OCI-LY1 (cell line): ENCODE measurements at regions not wholly inside any gene's neighbourhood (a gene's known extent, or its start where the extent isn't known, plus 50 kb on each side); places are given as distances from the start of the nearest gene placed in this dataset.
"Not testable (repeated sequence)": the region's sequence is repeated elsewhere in the genome, so short reads cannot be mapped to it uniquely, and the experiment has no call there.

Source experiments
- H2AFZ ChIP-seq: fragments of 200-600 bp; sonication (generic), shearing (Covaris generic); 2 replicates; pipeline ENCODE4 v1.6.0; 2014; ENCODE audit warnings: antibody characterized with exemption, mild to moderate bottlenecking, low read length
- H3F3A ChIP-seq: fragments of 200-600 bp; sonication (generic), shearing (Covaris generic); 2 replicates; pipeline ENCODE4 v1.6.0; 2014; ENCODE audit warnings: mild to moderate bottlenecking, antibody characterized with exemption, low read length, moderate library complexity; ENCODE audit not compliant: insufficient read depth
- H3K27ac ChIP-seq: fragments of 200-600 bp; sonication (generic); 2 replicates; pipeline ENCODE4 v1.5.1; 2014; ENCODE audit warnings: low read length, mixed run types, mild to moderate bottlenecking, low read depth; ENCODE audit not compliant: poor library complexity, severe bottlenecking
- H3K27me3 ChIP-seq: fragments of 200-600 bp; sonication (generic); 2 replicates; pipeline ENCODE4 v1.6.0; 2014; ENCODE audit warnings: antibody characterized with exemption, mild to moderate bottlenecking, low read length, moderate library complexity; ENCODE audit not compliant: insufficient read depth
- H3K36me3 ChIP-seq: fragments of 200-600 bp; sonication (generic); 2 replicates; pipeline ENCODE4 v1.6.1; 2014; ENCODE audit warnings: mild to moderate bottlenecking, antibody characterized with exemption, low read length, moderate library complexity, mixed read lengths; ENCODE audit not compliant: insufficient read depth
- H3K4me1 ChIP-seq: fragments of 200-600 bp; sonication (generic); 2 replicates; pipeline ENCODE4 v1.5.1; 2014; ENCODE audit warnings: mild to moderate bottlenecking, low read length, moderate library complexity; ENCODE audit not compliant: insufficient read depth, severe bottlenecking
- H3K4me2 ChIP-seq: fragments of 200-600 bp; sonication (generic), shearing (Covaris generic); 2 replicates; pipeline ENCODE4 v1.6.1; 2014; ENCODE audit warnings: low read length
- H3K4me3 ChIP-seq: fragments of 200-600 bp; sonication (generic); 2 replicates; pipeline ENCODE4 v1.5.1; 2014; ENCODE audit warnings: low read length, low read depth, mild to moderate bottlenecking, mixed read lengths; ENCODE audit not compliant: poor library complexity, severe bottlenecking
- H3K79me2 ChIP-seq: fragments of 200-600 bp; shearing (Covaris generic); 2 replicates; pipeline ENCODE4 v1.6.1; 2016; ENCODE audit warnings: mixed run types, low read length, mixed read lengths; ENCODE audit not compliant: insufficient read depth
- H3K9ac ChIP-seq: fragments of 200-600 bp; sonication (generic), shearing (Covaris generic); 2 replicates; pipeline ENCODE4 v1.6.1; 2014; ENCODE audit warnings: mild to moderate bottlenecking, low read length, mixed read lengths
- H3K9me2 ChIP-seq: fragments of 200-600 bp; sonication (generic), shearing (Covaris generic); 2 replicates; pipeline ENCODE4 v1.6.1; 2014; ENCODE audit warnings: low read depth, mild to moderate bottlenecking, low read length, mixed read lengths
- H3K9me3 ChIP-seq: fragments of 200-600 bp; shearing (Covaris generic); 2 replicates; pipeline ENCODE4 v1.6.1; 2014; ENCODE audit warnings: low read length, mixed read lengths
- H4K20me1 ChIP-seq: fragments of 200-600 bp; sonication (generic), shearing (Covaris generic); 2 replicates; pipeline ENCODE4 v1.6.0; 2016; ENCODE audit warnings: mild to moderate bottlenecking, low read length; ENCODE audit not compliant: insufficient read depth
- EZH2 ChIP-seq: fragments of 200-600 bp; sonication (generic), shearing (Covaris generic); IDR thresholded peaks from 2 replicates; pipeline ENCODE4 v1.8.0; 2017; ENCODE audit warnings: borderline replicate concordance, mixed run types, mild to moderate bottlenecking, antibody characterized with exemption, low read length, moderate library complexity, mixed read lengths
- TF ChIP-seq, protein P1 (sequence below): fragments of 200-600 bp; sonication (generic), shearing (Covaris generic); IDR thresholded peaks from 2 replicates; pipeline ENCODE4 v1.5.1; 2017; ENCODE audit warnings: mild to moderate bottlenecking, antibody characterized with exemption, low read length, moderate library complexity, mixed read lengths

DNA sequence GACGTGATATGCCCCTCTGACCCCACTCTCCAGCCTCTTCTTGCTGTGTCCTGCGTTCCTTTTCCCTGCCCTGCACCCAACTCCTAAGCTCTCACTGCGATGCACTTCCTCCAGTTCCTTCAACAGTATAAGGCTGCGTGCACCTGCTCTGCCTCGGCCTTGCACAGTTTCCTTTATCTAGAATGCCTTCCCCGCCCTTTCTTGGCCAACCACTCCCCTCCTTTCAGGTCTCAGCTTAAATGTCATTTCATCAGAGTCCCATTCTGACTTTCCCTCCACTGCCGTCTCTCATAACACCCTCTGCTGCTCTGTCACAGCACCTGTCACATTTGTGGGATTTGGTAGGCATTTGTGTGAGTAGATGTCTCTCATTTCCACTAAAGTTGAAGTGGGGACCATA is 58.4 kb upstream of the NEIL3 start:
- Histone ChIP-seq H4K20me1 (no peaks in the 10 kb centered on the region), H3K36me3 (no peaks in the 10 kb centered on the region), H3K4me1 (peaks cover 13% of the 10 kb centered on the region), H3K9ac (no peak overlapping the region), H3K27me3 (peaks cover 6% of the 10 kb centered on the region; the same call in 1 of the 2 replicates), H2AFZ (no peak overlapping the region), H3K27ac (peak overlapping the region; percentile 36), H3K4me3 (no peak overlapping the region), H3K9me2 (no peaks in the 10 kb centered on the region), H3F3A (no peaks in the 10 kb centered on the region), H3K4me2 (peak overlapping the region; percentile 1; the same call in 1 of the 2 replicates), H3K79me2 (no peaks in the 10 kb centered on the region), H3K9me3 (no peaks in the 10 kb centered on the region)
- no peak for TF ChIP-seq EZH2
- TF ChIP-seq, protein P1, sequence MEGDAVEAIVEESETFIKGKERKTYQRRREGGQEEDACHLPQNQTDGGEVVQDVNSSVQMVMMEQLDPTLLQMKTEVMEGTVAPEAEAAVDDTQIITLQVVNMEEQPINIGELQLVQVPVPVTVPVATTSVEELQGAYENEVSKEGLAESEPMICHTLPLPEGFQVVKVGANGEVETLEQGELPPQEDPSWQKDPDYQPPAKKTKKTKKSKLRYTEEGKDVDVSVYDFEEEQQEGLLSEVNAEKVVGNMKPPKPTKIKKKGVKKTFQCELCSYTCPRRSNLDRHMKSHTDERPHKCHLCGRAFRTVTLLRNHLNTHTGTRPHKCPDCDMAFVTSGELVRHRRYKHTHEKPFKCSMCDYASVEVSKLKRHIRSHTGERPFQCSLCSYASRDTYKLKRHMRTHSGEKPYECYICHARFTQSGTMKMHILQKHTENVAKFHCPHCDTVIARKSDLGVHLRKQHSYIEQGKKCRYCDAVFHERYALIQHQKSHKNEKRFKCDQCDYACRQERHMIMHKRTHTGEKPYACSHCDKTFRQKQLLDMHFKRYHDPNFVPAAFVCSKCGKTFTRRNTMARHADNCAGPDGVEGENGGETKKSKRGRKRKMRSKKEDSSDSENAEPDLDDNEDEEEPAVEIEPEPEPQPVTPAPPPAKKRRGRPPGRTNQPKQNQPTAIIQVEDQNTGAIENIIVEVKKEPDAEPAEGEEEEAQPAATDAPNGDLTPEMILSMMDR = no peak

DNA sequence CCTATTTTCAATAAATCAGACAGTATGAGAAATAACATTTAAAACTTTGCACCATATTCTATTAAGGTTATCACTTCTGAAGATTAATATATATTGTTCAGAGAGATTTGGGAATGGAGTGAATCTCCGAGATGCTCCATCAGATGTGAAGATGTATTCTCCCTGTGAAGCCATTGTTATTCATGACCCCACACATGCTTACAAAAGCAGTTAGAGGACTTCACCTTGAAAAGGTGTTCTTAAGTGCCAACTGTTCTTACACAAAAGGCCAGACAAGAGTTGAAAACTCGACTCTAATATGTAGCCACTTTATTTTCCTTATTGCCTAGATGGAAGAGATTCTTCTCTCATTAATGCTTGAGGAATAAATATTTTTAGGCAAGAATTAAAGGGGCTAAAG is 54.3 kb upstream of the NEIL3 start:
- Histone ChIP-seq H3K4me1 (peaks cover 11% of the 10 kb centered on the region), H3K27me3 (no peaks in the 10 kb centered on the region), H3K27ac (no peak overlapping the region), H3K79me2 (no peaks in the 10 kb centered on the region), H3K4me2 (no peak overlapping the region), H3K9ac (no peak overlapping the region), H4K20me1 (no peaks in the 10 kb centered on the region), H3K4me3 (no peak overlapping the region), H3F3A (no peaks in the 10 kb centered on the region), H2AFZ (no peak overlapping the region), H3K9me2 (no peaks in the 10 kb centered on the region), H3K9me3 (no peaks in the 10 kb centered on the region), H3K36me3 (no peaks in the 10 kb centered on the region)
- TF ChIP-seq, protein P1 = no peak
- no peak for TF ChIP-seq EZH2

DNA sequence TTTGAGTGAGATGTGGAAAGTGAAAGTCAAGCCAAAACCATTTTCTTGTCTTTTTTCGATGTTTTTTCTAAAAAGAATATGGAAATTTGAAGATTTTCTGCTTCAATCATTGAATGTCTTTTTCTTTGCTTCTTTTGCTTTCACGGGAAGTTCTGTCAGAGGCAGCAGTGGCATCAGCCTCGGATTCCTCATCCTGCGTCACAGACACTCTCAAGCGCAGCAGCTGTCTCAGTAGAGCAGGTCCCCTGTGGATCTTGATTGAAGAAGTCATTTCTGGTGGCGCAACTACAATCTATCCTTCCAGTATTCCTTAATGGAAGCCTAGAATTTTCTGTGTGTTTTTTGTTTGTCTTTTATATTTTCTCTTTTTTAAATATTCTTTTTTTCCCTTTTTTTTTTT is 52.7 kb upstream of the NEIL3 start:
- no peaks in the 10 kb centered on the region for H3K27me3 ChIP-seq
- no peak overlapping the region for H2AFZ ChIP-seq
- no peak overlapping the region for H3K4me2 ChIP-seq
- no peaks in the 10 kb centered on the region for H3K79me2 ChIP-seq
- TF ChIP-seq EZH2 = no peak
- TF ChIP-seq, protein P1 = no peak
- no peaks in the 10 kb centered on the region for H4K20me1 ChIP-seq
- H3K9me3 ChIP-seq = no peaks in the 10 kb centered on the region
- no peak overlapping the region for H3K27ac ChIP-seq
- H3K4me1 ChIP-seq = no peaks in the 10 kb centered on the region
- H3K36me3 ChIP-seq = no peaks in the 10 kb centered on the region
- H3F3A ChIP-seq = no peaks in the 10 kb centered on the region
- no peak overlapping the region for H3K4me3 ChIP-seq
- H3K9ac ChIP-seq = no peak overlapping the region
- H3K9me2 ChIP-seq = no peaks in the 10 kb centered on the region

DNA sequence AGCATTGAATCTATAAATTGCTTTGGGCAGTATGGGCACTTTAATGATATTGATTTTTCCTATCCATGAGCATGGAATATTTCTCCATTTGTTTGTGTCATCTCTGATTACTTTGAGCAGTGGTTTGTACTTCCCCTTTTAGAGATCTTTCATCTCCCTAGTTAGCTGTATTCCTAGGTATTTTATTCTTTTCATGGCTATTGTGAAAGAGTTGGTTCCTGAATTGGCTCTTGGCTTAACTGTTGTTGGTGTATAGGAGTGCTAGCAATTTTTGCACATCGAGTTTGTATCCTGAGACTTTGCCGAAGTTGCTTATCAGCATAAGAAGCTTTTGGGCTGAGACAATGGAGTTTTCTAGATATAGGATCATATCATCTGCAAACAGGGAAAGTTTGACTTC is 50.2 kb upstream of the NEIL3 start:
- not testable (repeated sequence) for H3F3A ChIP-seq, H3K27me3 ChIP-seq, H3K9me3 ChIP-seq, H3K4me1 ChIP-seq, H3K9me2 ChIP-seq, H3K4me2 ChIP-seq, H2AFZ ChIP-seq, H3K9ac ChIP-seq, H3K36me3 ChIP-seq, H3K79me2 ChIP-seq, H4K20me1 ChIP-seq, H3K27ac ChIP-seq, H3K4me3 ChIP-seq
